ENCODE measurements at regions not wholly inside any gene's neighbourhood (a gene's known extent, or its start where the extent isn't known, plus 50 kb on each side); places are given as distances from the start of the nearest gene placed in this dataset.
"Not testable (repeated sequence)": the region's sequence is repeated elsewhere in the genome, so short reads cannot be mapped to it uniquely, and the experiment has no call there.

- no peak for DNase-seq
Observed at GRCh38 chr2:234405462-234405861, 91.4 kb downstream of the ARL4C start.

DNA sequence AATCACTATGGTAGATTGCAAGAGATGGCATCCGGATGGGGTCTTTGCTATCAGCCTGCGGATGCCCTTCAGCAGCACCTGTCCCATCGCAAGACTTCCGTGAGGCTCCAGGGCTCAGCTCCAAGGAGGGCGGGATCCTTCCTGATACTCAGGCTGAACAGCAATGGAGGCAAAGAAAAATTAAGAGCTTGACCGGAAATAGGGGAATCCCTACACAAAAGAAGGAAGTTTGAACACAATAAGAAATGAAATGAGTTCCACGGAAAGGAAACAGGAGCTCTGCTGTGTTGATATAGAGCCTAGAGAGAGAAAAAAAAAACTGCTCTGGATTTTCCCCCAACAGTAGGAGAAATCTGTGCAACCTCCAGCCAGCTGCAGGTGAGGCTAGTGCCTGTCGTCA, 91.9 kb downstream of the ARL4C start:
- no peak for DNase-seq

GRCh38 chr2:234403751-234404150, 93.1 kb downstream of the ARL4C start:
- DNase-seq: no peak

DNA sequence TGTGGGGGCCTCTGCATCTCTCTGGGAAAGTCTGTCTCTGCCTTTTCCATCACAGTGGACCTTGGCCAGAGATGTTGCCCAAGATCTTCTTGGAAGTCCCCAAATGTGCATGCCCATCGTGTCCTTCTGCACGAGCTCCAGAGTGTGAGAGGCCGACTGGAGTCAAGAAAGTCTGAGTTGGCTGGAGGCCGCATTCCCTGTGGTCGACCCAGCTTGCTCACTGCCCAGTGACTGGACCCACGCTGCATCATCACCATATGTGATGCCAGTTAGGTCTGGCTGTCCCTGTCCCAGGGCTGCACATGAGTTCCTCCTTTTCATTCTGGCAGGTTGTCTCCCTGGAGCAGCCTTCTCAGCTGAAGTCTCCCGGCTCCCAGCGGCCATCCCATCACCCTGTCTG, 93.8 kb downstream of the ARL4C start:
- no peak for DNase-seq

- no peak for DNase-seq
Observed at GRCh38 chr2:234401426-234401825, 95.5 kb downstream of the ARL4C start.

- no peak for DNase-seq
Observed at GRCh38 chr2:234399451-234400246, 97.2 kb downstream of the ARL4C start.

DNA sequence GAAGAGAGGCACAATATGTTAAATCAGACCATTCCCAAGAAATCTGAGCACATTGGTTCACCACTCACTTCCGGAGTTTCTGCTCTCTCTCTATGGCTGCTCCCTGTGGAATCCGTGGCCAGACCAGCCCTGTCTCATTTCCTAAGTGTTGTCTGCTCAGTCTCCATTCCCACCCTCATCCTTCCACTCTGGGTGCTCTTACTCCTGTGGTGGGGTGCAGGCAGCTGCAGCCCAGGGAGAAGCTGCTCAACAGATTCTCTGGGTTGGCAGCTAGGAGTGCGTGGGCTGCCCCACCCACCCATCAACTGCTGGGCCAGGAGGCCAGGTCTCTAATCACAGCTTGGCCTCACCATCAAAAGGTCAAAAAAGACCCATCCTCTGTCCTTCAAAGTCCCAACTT, 98.3 kb downstream of the ARL4C start:
- DNase-seq: no peak

- DNase-seq: no peak
Observed at GRCh38 chr2:234395891-234396420, 100.9 kb downstream of the ARL4C start.

DNA sequence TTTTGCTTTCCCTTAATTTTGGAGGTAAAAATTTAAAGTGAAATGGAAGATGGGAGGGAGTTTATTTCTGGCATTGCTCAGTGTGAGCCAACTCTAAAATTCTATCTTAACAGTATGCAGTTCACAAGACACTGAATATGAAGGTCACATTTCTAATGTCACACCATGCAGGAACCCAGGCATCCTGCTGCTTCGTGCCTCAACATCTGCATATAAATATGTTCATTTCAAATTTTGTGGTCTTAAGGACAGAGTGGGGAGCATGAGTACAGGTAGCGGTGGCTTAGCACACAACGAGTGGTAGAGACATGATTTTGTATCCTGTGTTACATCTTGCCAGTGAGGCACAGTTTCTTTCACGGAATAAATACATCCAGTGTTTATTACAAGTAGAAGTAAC, 102.4 kb downstream of the ARL4C start:
- DNase-seq: no peak

DNA sequence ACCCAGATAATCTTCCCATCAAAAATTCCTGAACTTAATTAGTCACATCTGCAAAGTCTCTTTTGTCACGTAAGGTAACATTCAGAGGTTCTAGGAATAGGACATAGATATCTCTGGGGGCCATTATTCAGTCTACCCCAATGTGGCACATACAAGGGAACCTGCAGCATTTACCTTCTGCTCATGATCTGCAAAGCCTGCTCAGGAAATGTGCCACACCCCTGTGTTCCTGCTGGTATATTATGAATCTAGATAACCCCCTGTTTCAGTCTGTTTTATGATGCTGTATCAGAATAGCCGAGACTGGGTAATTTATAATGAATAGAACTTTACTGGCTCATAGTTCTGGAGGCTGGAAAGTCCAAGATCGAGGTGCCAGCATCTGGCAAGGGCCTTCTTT, 103.5 kb downstream of the ARL4C start:
- no peak for DNase-seq

GRCh38 chr2:234392041-234392615, 104.8 kb downstream of the ARL4C start:
- no peak for DNase-seq

DNA sequence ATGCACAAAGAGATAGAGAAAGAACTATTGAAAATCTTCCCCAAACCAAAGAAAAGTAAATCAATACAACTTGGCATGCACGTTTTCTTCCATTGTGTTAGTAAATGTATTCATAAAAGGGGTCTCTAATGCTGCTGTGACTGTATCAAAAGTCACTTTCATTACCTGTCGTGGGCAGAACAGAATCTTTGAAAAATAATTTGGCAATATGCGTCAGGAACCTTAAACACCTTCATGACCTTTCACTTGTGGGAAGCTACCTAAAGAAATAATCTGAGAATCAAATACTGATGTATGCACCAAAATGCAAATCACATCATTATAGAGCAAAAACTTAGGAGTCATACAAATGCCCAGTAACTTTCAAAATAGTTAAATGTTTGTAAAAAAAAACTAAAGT, 105.3 kb downstream of the ARL4C start:
- DNase-seq: no peak

- DNase-seq: not testable (repeated sequence)
Observed at GRCh38 chr2:234389661-234390060, 107.2 kb downstream of the ARL4C start.

DNA sequence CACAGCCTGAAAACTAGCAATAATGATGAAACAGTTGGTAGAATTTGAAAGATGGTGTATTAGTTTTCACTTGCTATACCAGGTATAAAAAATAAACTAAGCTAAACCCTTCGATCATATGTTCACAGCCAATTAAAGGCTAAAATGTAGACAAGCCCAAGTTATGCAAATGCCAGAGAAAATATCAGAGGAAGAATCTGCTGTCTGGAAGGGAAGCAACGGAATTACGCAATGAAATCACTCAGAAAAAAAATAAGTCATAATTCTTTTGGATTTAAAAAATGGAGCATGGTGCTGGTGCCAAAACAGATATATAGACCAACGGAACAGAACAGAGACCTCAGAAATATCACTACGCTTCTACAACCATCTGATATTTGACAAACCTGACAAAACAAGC, 108.3 kb downstream of the ARL4C start:
- no peak for DNase-seq

- DNase-seq: no peak
Observed at GRCh38 chr2:234386971-234387370, 109.9 kb downstream of the ARL4C start.

DNA sequence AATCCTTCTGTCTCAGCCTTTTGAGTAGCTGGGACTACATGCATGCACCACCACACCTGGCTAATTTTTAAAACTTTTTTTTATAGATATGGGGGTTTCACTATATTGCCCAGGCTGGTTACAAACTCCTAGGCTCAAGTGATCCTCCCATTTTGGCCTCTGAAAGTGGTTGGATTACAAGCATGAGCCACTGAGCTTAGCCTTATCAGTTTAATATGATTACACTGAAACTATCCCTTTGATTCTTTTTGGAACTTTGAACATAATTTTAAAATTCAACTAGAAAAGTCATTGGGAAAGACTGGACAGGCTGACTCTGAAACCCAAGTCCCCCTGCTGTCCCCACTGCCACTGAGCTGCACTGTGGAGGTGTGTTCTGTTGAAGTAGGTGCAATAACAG, 114.8 kb downstream of the ARL4C start:
- DNase-seq: no peak

GRCh38 chr2:234378958-234379357, 117.9 kb downstream of the ARL4C start:
- not testable (repeated sequence) for DNase-seq

GRCh38 chr2:234378440-234378839, 118.4 kb downstream of the ARL4C start:
- no peak for DNase-seq

DNA sequence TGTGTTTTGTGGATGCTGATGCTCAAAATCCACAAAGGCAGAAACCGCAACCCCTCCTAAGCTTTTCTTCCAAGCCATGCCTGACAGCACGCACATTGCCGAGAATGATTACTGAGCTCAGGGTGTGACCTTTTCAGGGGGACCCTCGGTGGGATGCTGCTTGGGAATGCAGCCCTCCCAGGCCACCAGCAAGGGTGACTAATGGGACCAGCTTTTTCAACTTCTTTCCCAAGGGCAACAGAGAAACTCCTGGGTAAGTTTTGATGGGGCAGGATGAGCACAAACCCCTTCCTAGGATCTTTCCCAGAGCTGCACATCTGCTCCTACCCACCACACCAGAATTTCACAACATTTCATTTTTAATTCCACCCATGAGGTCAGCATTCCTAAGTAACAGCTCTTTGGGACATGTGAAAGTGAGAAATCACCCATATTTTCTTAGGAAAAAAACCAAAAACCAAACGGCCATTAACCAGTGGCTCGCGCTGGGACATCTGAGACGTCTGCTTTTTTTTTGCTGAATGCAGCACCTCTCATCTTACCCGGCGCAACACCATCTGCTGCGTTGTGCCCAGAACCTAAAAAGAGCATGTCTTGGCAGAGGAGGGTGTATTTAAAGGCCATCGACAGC, 119.0 kb downstream of the ARL4C start:
- no peak for DNase-seq

DNA sequence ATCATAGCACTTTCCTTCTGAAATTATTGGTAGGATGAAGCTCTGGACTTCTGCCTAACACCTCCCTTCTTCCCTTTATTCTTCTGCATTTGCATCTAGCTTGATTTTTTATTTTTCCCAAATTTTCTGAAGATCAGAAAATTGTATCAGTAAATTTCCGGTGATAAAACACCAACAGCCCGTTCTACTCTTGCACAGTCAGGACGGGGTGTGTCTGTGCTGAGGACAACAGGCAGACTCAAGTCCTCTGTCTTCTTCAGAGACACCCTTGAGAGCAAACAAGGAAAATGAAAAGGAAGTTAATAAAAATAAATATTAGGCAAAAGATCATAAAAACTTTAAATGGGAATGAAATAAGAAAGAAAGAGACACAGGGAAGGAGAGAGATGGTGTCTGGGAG, 120.7 kb downstream of the ARL4C start:
- DNase-seq: no peak

- DNase-seq: no peak
Observed at GRCh38 chr2:234375176-234375880, 121.6 kb downstream of the ARL4C start.

DNA sequence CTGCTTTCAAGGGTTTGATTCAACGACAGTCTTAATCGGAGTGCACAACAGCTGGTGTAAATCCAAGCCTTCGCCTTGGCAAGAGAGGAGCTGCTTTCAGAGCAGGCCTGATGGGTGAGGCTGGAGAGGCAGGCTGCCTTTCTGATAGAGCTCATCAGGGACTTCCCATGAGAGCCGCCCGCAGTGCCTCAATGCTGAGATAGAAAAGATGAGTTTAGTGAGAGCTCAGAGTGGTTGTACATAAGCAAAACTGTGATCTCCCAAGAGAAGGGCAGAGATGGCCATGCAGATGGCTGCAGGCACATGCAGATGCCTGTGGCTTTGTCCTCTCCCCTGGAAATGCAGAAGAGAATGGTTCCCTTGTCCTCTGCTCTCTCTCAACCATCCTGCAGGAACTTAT, 122.1 kb downstream of the ARL4C start:
- DNase-seq: no peak

GRCh38 chr2:234374150-234374508, 122.8 kb downstream of the ARL4C start:
- DNase-seq: no peak

All from bone marrow (tissue), 2 donors.